COLO829 (cell line): ENCODE measurements at regions not wholly inside any gene's neighbourhood (a gene's known extent, or its start where the extent isn't known, plus 50 kb on each side); places are given as distances from the start of the nearest gene placed in this dataset.
"Not testable (repeated sequence)": the region's sequence is repeated elsewhere in the genome, so short reads cannot be mapped to it uniquely, and the experiment has no call there.

Source experiments
- DNase-seq: peaks from one replicate; pipeline ENCODE4 v3.0.0; 2012; ENCODE audit warnings: low spot score

GRCh38 chr7:10593080-10593479, 380.6 kb upstream of the PHF14 start:
- no peak for DNase-seq

- DNase-seq = no peak
Observed at GRCh38 chr7:10596827-10597226, 376.8 kb upstream of the PHF14 start.

- no peak for DNase-seq
Observed at GRCh38 chr7:10604128-10604527, 369.5 kb upstream of the PHF14 start.

GRCh38 chr7:10612950-10613349, 360.7 kb upstream of the PHF14 start:
- DNase-seq = no peak

- DNase-seq = no peak
Observed at GRCh38 chr7:10618953-10619352, 354.7 kb upstream of the PHF14 start.

- DNase-seq = no peak
Observed at GRCh38 chr7:10632712-10633111, 341.0 kb upstream of the PHF14 start.

- DNase-seq = no peak
Observed at GRCh38 chr7:10634239-10634638, 339.4 kb upstream of the PHF14 start.

- no peak for DNase-seq
Observed at GRCh38 chr7:10637991-10638390, 335.7 kb upstream of the PHF14 start.

GRCh38 chr7:10643545-10643944, 330.1 kb upstream of the PHF14 start:
- no peak for DNase-seq

GRCh38 chr7:10644849-10645248, 328.8 kb upstream of the PHF14 start:
- no peak for DNase-seq

- DNase-seq = no peak
Observed at GRCh38 chr7:10646194-10646593, 327.5 kb upstream of the PHF14 start.

- no peak for DNase-seq
Observed at GRCh38 chr7:10648289-10648688, 325.4 kb upstream of the PHF14 start.

- DNase-seq = not testable (repeated sequence)
Observed at GRCh38 chr7:10649120-10649519, 324.6 kb upstream of the PHF14 start.

- no peak for DNase-seq
Observed at GRCh38 chr7:10655031-10655430, 318.6 kb upstream of the PHF14 start.

- no peak for DNase-seq
Observed at GRCh38 chr7:10657201-10657600, 316.5 kb upstream of the PHF14 start.

- no peak for DNase-seq
Observed at GRCh38 chr7:10657837-10658236, 315.8 kb upstream of the PHF14 start.

- DNase-seq = no peak
Observed at GRCh38 chr7:10662491-10662890, 311.2 kb upstream of the PHF14 start.

GRCh38 chr7:10662982-10663884, 310.4 kb upstream of the PHF14 start:
- DNase-seq = no peak

- DNase-seq = no peak
Observed at GRCh38 chr7:10672186-10672585, 301.5 kb upstream of the PHF14 start.

- DNase-seq = no peak
Observed at GRCh38 chr7:10677211-10677610, 296.5 kb upstream of the PHF14 start.

GRCh38 chr7:10677668-10678232, 295.9 kb upstream of the PHF14 start:
- no peak for DNase-seq

- no peak for DNase-seq
Observed at GRCh38 chr7:10684606-10685005, 289.1 kb upstream of the PHF14 start.

GRCh38 chr7:10685040-10685439, 288.6 kb upstream of the PHF14 start:
- no peak for DNase-seq

- no peak for DNase-seq
Observed at GRCh38 chr7:10688544-10688943, 285.1 kb upstream of the PHF14 start.
